LNCaP clone FGC (cell line): ENCODE measurements at regions not wholly inside any gene's neighbourhood (a gene's known extent, or its start where the extent isn't known, plus 50 kb on each side); places are given as distances from the start of the nearest gene placed in this dataset.
"Not testable (repeated sequence)": the region's sequence is repeated elsewhere in the genome, so short reads cannot be mapped to it uniquely, and the experiment has no call there.

Source experiments
- DNase-seq: peaks from one replicate; pipeline ENCODE4 v3.0.0-alpha.2; 2011; ENCODE audit warnings: low read depth
- H3K4me3 ChIP-seq: 2 replicates; pipeline ENCODE4 v1.5.1; 2011; ENCODE audit warnings: mild to moderate bottlenecking, low read depth, low read length, control low read depth
- CTCF ChIP-seq: IDR thresholded peaks from 2 replicates; pipeline ENCODE4 v1.5.1; 2012; ENCODE audit warnings: mild to moderate bottlenecking; ENCODE audit not compliant: control insufficient read depth, insufficient read depth; ENCODE audit errors: extremely low read depth

GRCh38 chr15:53033709-53034108 lies 243.6 kb upstream of the ONECUT1 start:
- no peak for TF ChIP-seq CTCF
- no peak for DNase-seq
- no peak overlapping the region for H3K4me3 ChIP-seq

GRCh38 chr15:53031469-53031868 lies 241.3 kb upstream of the ONECUT1 start:
- DNase-seq: no peak
- no peak overlapping the region for H3K4me3 ChIP-seq
- no peak for TF ChIP-seq CTCF

- no peak for DNase-seq
- no peak for TF ChIP-seq CTCF
- H3K4me3 ChIP-seq: no peak overlapping the region
These were observed 232.7 kb upstream of the ONECUT1 start for GRCh38 chr15:53022788-53023187.

GRCh38 chr15:53013329-53013728 lies 223.2 kb upstream of the ONECUT1 start:
- H3K4me3 ChIP-seq: no peak overlapping the region
- DNase-seq: no peak
- TF ChIP-seq CTCF: no peak

GRCh38 chr15:53011779-53012178 lies 221.6 kb upstream of the ONECUT1 start:
- not testable (repeated sequence) for H3K4me3 ChIP-seq, DNase-seq

- no peak for TF ChIP-seq CTCF
- no peak for DNase-seq
- no peak overlapping the region for H3K4me3 ChIP-seq
These were observed 219.0 kb upstream of the ONECUT1 start for GRCh38 chr15:53009093-53009492.

GRCh38 chr15:53000409-53000808 lies 210.3 kb upstream of the ONECUT1 start:
- TF ChIP-seq CTCF: no peak
- DNase-seq: no peak
- no peak overlapping the region for H3K4me3 ChIP-seq

- no peak for TF ChIP-seq CTCF
These were observed 207.0 kb upstream of the ONECUT1 start for GRCh38 chr15:52997123-52997522.

More at GRCh38 chr15:52997123-52997522, 207.0 kb upstream of the ONECUT1 start:
- H3K4me3 ChIP-seq: no peak overlapping the region
- no peak for DNase-seq
